ENCODE measurements at regions not wholly inside any gene's neighbourhood (a gene's known extent, or its start where the extent isn't known, plus 50 kb on each side); places are given as distances from the start of the nearest gene placed in this dataset.

- no peaks in the 10 kb centered on the region for H3F3A ChIP-seq (ENCODE audit: low read depth)
- 0 out of 2 replicates have a peak, but pooled peaks cover 7% of the 10 kb centered on the region for H3K9me3 ChIP-seq (ENCODE audit: insufficient read depth, low read depth, low read length)
- TF ChIP-seq CTCF (conservative IDR thresholded peaks at IDR 0.05; ENCODE audit: low read length) (no peak), EZH2phosphoT487 (IDR thresholded peaks at IDR 0.05; ENCODE audit: borderline replicate concordance) (no peak)
- no peaks in the 10 kb centered on the region for H3K36me3 ChIP-seq (ENCODE audit: insufficient read depth, low read length)
- no peaks in the 10 kb centered on the region for H3K79me2 ChIP-seq (ENCODE audit: insufficient read depth, low read length)
- no peak overlapping the region for H3K9ac ChIP-seq (ENCODE audit: low read depth, low read length, poor library complexity, severe bottlenecking)
- no peaks in the 10 kb centered on the region for H3K9me2 ChIP-seq (replicated peaks; ENCODE audit: low read depth, low read length)
- H4K20me1 ChIP-seq (ENCODE audit: insufficient read depth, low read length, poor library complexity, severe bottlenecking) = no peaks in the 10 kb centered on the region
- H2AFZ ChIP-seq (ENCODE audit: low read length) = no peak overlapping the region
- H3K4me1 ChIP-seq (ENCODE audit: insufficient read depth, low read length, poor library complexity, severe bottlenecking) = peaks cover 20% of the 10 kb centered on the region
- no peaks in the 10 kb centered on the region for H3K27me3 ChIP-seq (ENCODE audit: insufficient read depth, low read length, poor library complexity, severe bottlenecking)
- no peak overlapping the region for H3K4me2 ChIP-seq (ENCODE audit: low read depth, low read length, poor library complexity, severe bottlenecking)
- no peak overlapping the region for H3K4me3 ChIP-seq (ENCODE audit: low read length, poor library complexity, severe bottlenecking)
Observed at GRCh38 chr1:221795380-221795779, 53.5 kb upstream of the DUSP10 start.

- Histone ChIP-seq H3F3A (ENCODE audit: low read depth) (no peaks in the 10 kb centered on the region), H3K4me3 (ENCODE audit: low read length, poor library complexity, severe bottlenecking) (no peak overlapping the region), H3K9me3 (ENCODE audit: insufficient read depth, low read depth, low read length) (0 out of 2 replicates have a peak, but pooled peaks cover 7% of the 10 kb centered on the region), H3K4me1 (ENCODE audit: insufficient read depth, low read length, poor library complexity, severe bottlenecking) (peaks cover 17% of the 10 kb centered on the region), H3K4me2 (ENCODE audit: low read depth, low read length, poor library complexity, severe bottlenecking) (no peak overlapping the region), H4K20me1 (ENCODE audit: insufficient read depth, low read length, poor library complexity, severe bottlenecking) (no peaks in the 10 kb centered on the region), H3K36me3 (ENCODE audit: insufficient read depth, low read length) (no peaks in the 10 kb centered on the region), H3K9ac (ENCODE audit: low read depth, low read length, poor library complexity, severe bottlenecking) (no peak overlapping the region), H3K27me3 (ENCODE audit: insufficient read depth, low read length, poor library complexity, severe bottlenecking) (no peaks in the 10 kb centered on the region), H3K9me2 (replicated peaks; ENCODE audit: low read depth, low read length) (no peaks in the 10 kb centered on the region), H2AFZ (ENCODE audit: low read length) (no peak overlapping the region), H3K79me2 (ENCODE audit: insufficient read depth, low read length) (no peaks in the 10 kb centered on the region)
- TF ChIP-seq EZH2phosphoT487 (IDR thresholded peaks at IDR 0.05; ENCODE audit: borderline replicate concordance) (no peak), CTCF (conservative IDR thresholded peaks at IDR 0.05; ENCODE audit: low read length) (no peak)
Observed at GRCh38 chr1:221794935-221795334, 53.0 kb upstream of the DUSP10 start.

- Histone ChIP-seq H3K9me3 (ENCODE audit: insufficient read depth, low read depth, low read length) (no peaks in the 10 kb centered on the region), H2AFZ (ENCODE audit: low read length) (no peak overlapping the region), H3K79me2 (ENCODE audit: insufficient read depth, low read length) (no peaks in the 10 kb centered on the region), H3K36me3 (ENCODE audit: insufficient read depth, low read length) (no peaks in the 10 kb centered on the region), H4K20me1 (ENCODE audit: insufficient read depth, low read length, poor library complexity, severe bottlenecking) (no peaks in the 10 kb centered on the region), H3F3A (ENCODE audit: low read depth) (no peaks in the 10 kb centered on the region), H3K9ac (ENCODE audit: low read depth, low read length, poor library complexity, severe bottlenecking) (peak overlapping the region; percentile 18), H3K27me3 (ENCODE audit: insufficient read depth, low read length, poor library complexity, severe bottlenecking) (no peaks in the 10 kb centered on the region), H3K4me1 (ENCODE audit: insufficient read depth, low read length, poor library complexity, severe bottlenecking) (peaks cover 17% of the 10 kb centered on the region), H3K9me2 (replicated peaks; ENCODE audit: low read depth, low read length) (no peaks in the 10 kb centered on the region), H3K4me3 (ENCODE audit: low read length, poor library complexity, severe bottlenecking) (no peak overlapping the region), H3K4me2 (ENCODE audit: low read depth, low read length, poor library complexity, severe bottlenecking) (peak overlapping the region; percentile 45)
- TF ChIP-seq CTCF (conservative IDR thresholded peaks at IDR 0.05; ENCODE audit: low read length) = no peak
- no peak for TF ChIP-seq EZH2phosphoT487 (IDR thresholded peaks at IDR 0.05; ENCODE audit: borderline replicate concordance)
Observed at GRCh38 chr1:221794079-221794670, 52.3 kb upstream of the DUSP10 start.
